ENCODE measurements at regions not wholly inside any gene's neighbourhood (a gene's known extent, or its start where the extent isn't known, plus 50 kb on each side); places are given as distances from the start of the nearest gene placed in this dataset.

DNA sequence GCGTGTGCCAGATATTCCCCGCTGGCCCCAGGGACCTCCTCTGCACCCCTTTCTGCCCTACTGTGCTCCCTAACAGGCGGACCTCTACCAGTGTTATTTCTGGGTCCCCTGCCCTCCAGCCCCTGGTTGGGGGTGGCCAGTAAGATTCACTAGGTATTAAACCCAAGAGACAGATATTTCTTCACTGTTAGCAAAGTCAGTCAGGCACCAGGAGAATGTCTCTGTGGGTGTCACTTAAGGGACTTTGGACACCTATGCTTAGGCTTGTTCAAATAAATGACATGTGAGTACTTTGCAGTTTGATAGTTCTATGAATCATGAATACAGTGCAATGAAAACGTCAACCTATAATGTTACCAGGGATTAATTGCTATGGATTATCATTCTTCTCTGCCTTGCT, 234.3 kb upstream of the IGFBP3 start:
- no peak for FAIRE-seq
- 66 to 68% methylated on average over 4 of the region's 4 CpGs for WGBS, 2 donors
- DNase-seq: no peak

DNA sequence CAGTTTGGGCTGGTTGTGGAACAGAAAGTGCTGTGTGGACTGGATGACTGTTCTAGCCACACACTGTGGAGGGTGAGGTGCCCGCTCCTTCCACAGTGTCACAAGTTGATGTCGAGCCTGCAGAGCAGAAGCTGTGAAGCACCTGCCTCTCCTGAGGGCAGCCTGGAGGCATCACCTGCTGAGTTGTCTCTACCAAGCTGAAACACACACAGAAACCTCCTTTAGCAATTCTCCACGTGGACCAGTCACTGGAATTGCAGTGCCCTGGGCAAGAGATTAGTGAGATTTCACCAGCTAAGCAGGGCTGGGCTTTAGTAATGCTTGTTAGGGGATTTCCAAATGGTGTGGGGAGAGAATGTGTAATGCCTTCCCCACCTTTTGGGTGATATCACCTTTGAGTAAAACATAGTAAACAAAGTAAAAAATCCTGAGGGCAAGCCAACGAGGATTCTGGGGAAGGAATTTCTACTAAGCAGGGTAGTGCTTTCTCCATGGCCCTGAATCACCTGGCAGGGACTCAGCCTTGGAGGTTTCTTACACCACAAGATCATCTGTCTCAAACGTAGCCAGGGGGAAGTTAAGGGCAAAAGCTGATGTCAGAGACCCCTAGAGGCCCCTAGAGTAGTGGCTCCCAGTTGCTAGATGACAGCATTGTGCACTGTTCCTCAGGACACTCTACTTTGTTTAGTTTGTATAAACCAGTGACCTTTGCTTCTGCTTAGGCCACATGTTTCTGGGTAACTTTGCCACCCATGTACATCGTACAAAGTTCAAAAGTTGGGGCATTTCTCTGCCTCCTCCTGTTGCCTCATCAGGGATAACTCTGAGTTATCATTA, 233.1 kb upstream of the IGFBP3 start:
- peak in 3 of 4 donors; percentile 55 to 89 (median 75) for ATAC-seq
- H3K27me3 ChIP-seq: no peaks in the 10 kb centered on the region
- WGBS, 2 donors: 43 to 49% methylated on average over 6 of the region's 6 CpGs
- DNase-seq: no peak
- no peaks in the 10 kb centered on the region for H3K36me3 ChIP-seq
- H3K9me3 ChIP-seq: no peaks in the 10 kb centered on the region
- H3K27ac ChIP-seq: peak overlapping the region in 2 of 4 donors; percentile 20 to 39
- H3K4me3 ChIP-seq: no peak overlapping the region
- no peak for FAIRE-seq
- no peak for TF ChIP-seq CTCF (IDR thresholded peaks at IDR 0.05)
- no peaks in the 10 kb centered on the region for H3K4me1 ChIP-seq
- intact Hi-C loops (cut with DNase I): no loop called here

More for the DNA sequence above, 234.3 kb upstream of the IGFBP3 start:
- no peaks in the 10 kb centered on the region for H3K9me3 ChIP-seq
- no peak overlapping the region for H3K27ac ChIP-seq
- no peaks in the 10 kb centered on the region for H3K27me3 ChIP-seq
- no peaks in the 10 kb centered on the region for H3K36me3 ChIP-seq
- TF ChIP-seq CTCF (IDR thresholded peaks at IDR 0.05): no peak
- no peak overlapping the region for H3K4me3 ChIP-seq
- no peaks in the 10 kb centered on the region for H3K4me1 ChIP-seq
- intact Hi-C loops (cut with DNase I): no loop called here
- ATAC-seq: peak in 2 of 4 donors; percentile 18 to 42

GRCh38 chr7:46153583-46153950, 232.5 kb upstream of the IGFBP3 start:
- TF ChIP-seq CTCF (IDR thresholded peaks at IDR 0.05): no peak
- peak overlapping the region in 2 of 4 donors; percentile 20 to 39 for H3K27ac ChIP-seq
- no peaks in the 10 kb centered on the region for H3K27me3 ChIP-seq
- intact Hi-C loops (cut with DNase I): no loop called here
- H3K36me3 ChIP-seq: no peaks in the 10 kb centered on the region
- ATAC-seq (no peak), DNase-seq (no peak), FAIRE-seq (no peak)
- H3K4me3 ChIP-seq: no peak overlapping the region
- WGBS, 2 donors: 50 to 56% methylated on average over 1 of the region's 1 CpG
- no peaks in the 10 kb centered on the region for H3K4me1 ChIP-seq
- no peaks in the 10 kb centered on the region for H3K9me3 ChIP-seq

DNA sequence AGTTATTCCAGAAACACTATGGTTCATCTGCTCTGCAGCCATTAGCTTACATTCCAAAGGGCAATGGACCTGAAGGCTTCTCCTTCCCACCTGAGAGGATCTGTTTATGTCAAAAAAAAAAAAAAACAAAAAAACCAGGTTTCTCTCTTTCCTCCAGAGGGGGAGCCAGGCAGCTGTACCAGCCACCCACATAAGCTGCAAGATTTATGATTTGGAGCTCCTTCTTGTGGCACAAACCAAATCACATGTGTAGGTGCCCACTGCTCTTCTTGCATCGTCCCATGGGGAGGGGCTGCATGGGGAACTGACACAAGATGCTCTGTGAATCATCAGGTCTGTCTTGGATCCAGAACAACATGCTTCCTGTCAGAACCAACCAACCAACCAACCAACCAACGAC, 231.6 kb upstream of the IGFBP3 start:
- no peak for TF ChIP-seq CTCF (IDR thresholded peaks at IDR 0.05)
- DNase-seq (no peak), ATAC-seq (no peak), FAIRE-seq (no peak)
- Histone ChIP-seq H3K4me1 (no peaks in the 10 kb centered on the region), H3K27me3 (no peaks in the 10 kb centered on the region), H3K9me3 (no peaks in the 10 kb centered on the region), H3K4me3 (no peak overlapping the region), H3K27ac (no peak overlapping the region), H3K36me3 (no peaks in the 10 kb centered on the region)
- intact Hi-C loops (cut with DNase I): no loop called here
- 50 to 61% methylated on average over 2 of the region's 2 CpGs for WGBS, 2 donors

- no peak for DNase-seq
- no peak for ATAC-seq
- Histone ChIP-seq H3K36me3 (no peaks in the 10 kb centered on the region), H3K4me3 (no peak overlapping the region), H3K4me1 (no peaks in the 10 kb centered on the region), H3K9me3 (no peaks in the 10 kb centered on the region), H3K27me3 (no peaks in the 10 kb centered on the region), H3K27ac (no peak overlapping the region)
- TF ChIP-seq CTCF (IDR thresholded peaks at IDR 0.05): no peak
- intact Hi-C loops (cut with DNase I): no loop called here
- FAIRE-seq: no peak
Observed at GRCh38 chr7:46150721-46151120, 229.6 kb upstream of the IGFBP3 start.
